OCI-LY7 (cell line): ENCODE measurements at regions not wholly inside any gene's neighbourhood (a gene's known extent, or its start where the extent isn't known, plus 50 kb on each side); places are given as distances from the start of the nearest gene placed in this dataset.
"Not testable (repeated sequence)": the region's sequence is repeated elsewhere in the genome, so short reads cannot be mapped to it uniquely, and the experiment has no call there.

Experiments used
- CTCF ChIP-seq: fragments of 200-600 bp; sonication (generic); conservative IDR thresholded peaks from 2 replicates; pipeline ENCODE4 v1.5.1; 2014; ENCODE audit warnings: mild to moderate bottlenecking, antibody characterized with exemption, low read length, moderate library complexity, mixed read lengths
- EZH2phosphoT487 ChIP-seq: fragments of 200-600 bp; sonication (generic); IDR thresholded peaks from 2 replicates; pipeline ENCODE4 v1.6.1; 2018; ENCODE audit warnings: low read depth, borderline replicate concordance, mild to moderate bottlenecking, mixed run types, antibody characterized with exemption, low read length, moderate library complexity, mixed read lengths

GRCh38 chr12:131294716-131295115 lies 341.0 kb downstream of the ADGRD1 start:
- TF ChIP-seq CTCF, EZH2phosphoT487: not testable (repeated sequence)
